Coronary artery (tissue), 2 donors: ENCODE measurements at regions not wholly inside any gene's neighbourhood (a gene's known extent, or its start where the extent isn't known, plus 50 kb on each side); places are given as distances from the start of the nearest gene placed in this dataset.

Source experiments
- DNase-seq: peaks from one replicate; pipeline ENCODE4 v3.0.0-alpha.2; 2017; ENCODE audit warnings: low spot score
- H3K27ac ChIP-seq, 2 donors: fragments of 200-600 bp; sonication (generic); one replicate each; pipeline ENCODE4 v1.5.1; 2016 to 2019
- H3K4me3 ChIP-seq: fragments of 200-600 bp; sonication (generic); 2 replicates; pipeline ENCODE4 v1.5.1; 2016; ENCODE audit warnings: mild to moderate bottlenecking, moderate library complexity
- CTCF ChIP-seq: fragments of 200-600 bp; sonication (generic); IDR thresholded peaks from one replicate; pipeline ENCODE4 v1.5.1; 2019; ENCODE audit warnings: antibody characterized with exemption

- no peak for DNase-seq
- no peak overlapping the region for H3K4me3 ChIP-seq
- no peak overlapping the region for H3K27ac ChIP-seq
- no peak for TF ChIP-seq CTCF
Observed at GRCh38 chr9:106127776-106128175, 433.4 kb downstream of the TMEM38B start.

DNA sequence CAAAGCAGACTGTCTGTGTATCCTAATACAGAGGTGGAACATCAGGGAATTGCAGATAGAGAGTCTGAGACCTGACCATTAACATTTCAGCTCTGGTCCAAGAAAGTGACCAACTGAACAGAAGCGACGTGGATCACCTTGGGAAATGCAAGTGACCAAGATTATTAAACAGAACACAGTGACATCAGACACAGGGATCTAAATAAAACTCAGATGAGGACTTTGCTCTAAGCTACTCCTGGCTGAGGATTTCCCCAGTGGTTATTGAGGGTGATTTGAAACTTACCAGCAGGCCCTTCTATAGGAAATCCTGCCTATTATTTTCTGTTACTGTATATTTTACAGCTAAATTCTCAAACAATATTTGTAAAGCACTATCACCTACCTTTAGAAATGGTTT, 436.0 kb downstream of the TMEM38B start:
- Histone ChIP-seq H3K4me3 (no peak overlapping the region), H3K27ac (no peak overlapping the region)
- DNase-seq = no peak
- TF ChIP-seq CTCF = no peak

DNA sequence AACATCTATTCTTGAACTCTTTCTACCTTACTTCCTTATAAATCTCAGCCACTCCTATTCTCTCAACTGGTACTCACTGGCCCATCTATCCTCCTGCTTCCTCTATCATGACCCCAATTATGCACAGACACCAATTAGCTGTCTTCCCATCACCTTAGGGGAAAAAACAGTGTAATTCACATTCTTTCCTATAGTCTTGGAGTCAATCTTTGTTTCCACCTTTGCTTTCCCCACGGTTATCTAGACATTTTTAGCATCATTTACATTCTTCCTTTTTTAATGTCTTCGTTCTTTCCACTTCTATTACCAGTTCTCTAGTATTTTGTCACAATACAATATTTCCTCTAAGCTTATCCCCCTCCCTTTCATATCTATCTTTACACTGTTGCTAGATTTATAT, 449.4 kb downstream of the TMEM38B start:
- H3K27ac ChIP-seq = no peak overlapping the region
- no peak overlapping the region for H3K4me3 ChIP-seq
- TF ChIP-seq CTCF = no peak
- no peak for DNase-seq

GRCh38 chr9:106146066-106146840, 451.9 kb downstream of the TMEM38B start:
- Histone ChIP-seq H3K4me3 (no peak overlapping the region), H3K27ac (no peak overlapping the region)
- no peak for DNase-seq
- TF ChIP-seq CTCF = no peak

DNA sequence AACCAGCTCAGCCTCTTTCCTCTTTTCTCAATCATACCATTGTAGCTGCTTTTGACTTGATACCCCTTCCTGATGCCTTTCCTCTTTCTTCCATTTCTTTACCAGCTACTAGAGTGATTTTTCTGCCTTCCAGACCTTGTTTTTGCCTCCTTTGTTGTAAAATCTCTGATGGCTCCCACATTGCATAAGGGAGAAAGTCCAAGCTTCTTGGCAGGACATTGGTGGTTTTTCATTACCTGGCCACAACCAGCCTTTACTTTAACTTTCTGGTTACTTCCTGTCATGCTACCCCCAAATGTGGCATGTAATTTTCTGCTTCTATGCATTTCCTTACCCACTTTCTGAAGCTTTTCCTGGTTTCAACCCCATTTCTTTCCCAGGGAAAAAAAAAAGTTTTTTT, 452.5 kb downstream of the TMEM38B start:
- H3K27ac ChIP-seq = no peak overlapping the region
- no peak overlapping the region for H3K4me3 ChIP-seq
- TF ChIP-seq CTCF = no peak
- no peak for DNase-seq

- TF ChIP-seq CTCF = no peak
- DNase-seq = no peak
Observed at GRCh38 chr9:106149956-106150355, 455.6 kb downstream of the TMEM38B start.

GRCh38 chr9:106156465-106156864, 462.1 kb downstream of the TMEM38B start:
- H3K4me3 ChIP-seq = no peak overlapping the region
- TF ChIP-seq CTCF = no peak
- no peak for DNase-seq
- no peak overlapping the region for H3K27ac ChIP-seq

More at GRCh38 chr9:106149956-106150355, 455.6 kb downstream of the TMEM38B start:
- Histone ChIP-seq H3K4me3 (no peak overlapping the region), H3K27ac (no peak overlapping the region)
